ENCODE measurements at regions not wholly inside any gene's neighbourhood (a gene's known extent, or its start where the extent isn't known, plus 50 kb on each side); places are given as distances from the start of the nearest gene placed in this dataset.

- no peak for DNase-seq
- Mint-ChIP-seq H3K4me3 (no peak overlapping the region), H3K27me3 (no peaks in the 10 kb centered on the region), H3K4me1 (no peaks in the 10 kb centered on the region), H3K9me3 (peaks cover 2% of the 10 kb centered on the region), H3K27ac (no peak overlapping the region), H3K36me3 (no peaks in the 10 kb centered on the region)
Observed at GRCh38 chr4:130808492-130808891, 1712.5 kb downstream of the C4orf33 start.

- peaks cover 5% of the 10 kb centered on the region for H3K9me3 Mint-ChIP-seq
- H3K4me1 Mint-ChIP-seq, result no peaks in the 10 kb centered on the region
- no peaks in the 10 kb centered on the region for H3K36me3 Mint-ChIP-seq
- H3K27me3 Mint-ChIP-seq, result no peaks in the 10 kb centered on the region
- H3K4me3 Mint-ChIP-seq, result no peak overlapping the region
- H3K27ac Mint-ChIP-seq, result no peak overlapping the region
- DNase-seq, result no peak
Observed at GRCh38 chr4:130812117-130812765, 1716.3 kb downstream of the C4orf33 start.

- no peak overlapping the region for H3K27ac Mint-ChIP-seq
- H3K4me1 Mint-ChIP-seq, result no peaks in the 10 kb centered on the region
Observed at GRCh38 chr4:130814896-130815295, 1718.9 kb downstream of the C4orf33 start.

DNA sequence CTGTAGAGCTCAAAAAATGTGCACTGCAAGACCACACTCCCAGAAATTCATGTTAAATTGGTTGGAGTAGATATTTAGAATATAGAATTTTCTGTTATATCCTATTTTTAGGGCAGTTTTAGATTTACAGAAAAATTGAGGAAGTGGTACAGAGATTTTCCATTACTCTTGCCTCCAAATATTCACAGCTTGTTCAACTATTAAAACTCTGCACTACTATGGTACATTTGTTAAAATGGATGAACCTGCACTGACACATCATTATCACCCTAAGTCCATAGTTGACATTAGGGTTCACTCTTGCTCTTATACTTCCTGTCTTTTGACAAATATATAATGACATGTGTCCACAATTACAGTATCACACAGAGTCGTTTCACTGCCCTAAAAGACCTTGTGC is 1724.5 kb downstream of the C4orf33 start:
- no peaks in the 10 kb centered on the region for H3K4me1 Mint-ChIP-seq
- no peak overlapping the region for H3K4me3 Mint-ChIP-seq
- H3K36me3 Mint-ChIP-seq, result no peaks in the 10 kb centered on the region
- DNase-seq, result no peak
- no peaks in the 10 kb centered on the region for H3K27me3 Mint-ChIP-seq
- H3K27ac Mint-ChIP-seq, result no peak overlapping the region
- H3K9me3 Mint-ChIP-seq, result peaks cover 11% of the 10 kb centered on the region

More at GRCh38 chr4:130814896-130815295, 1718.9 kb downstream of the C4orf33 start:
- Mint-ChIP-seq H3K9me3 (peaks cover 5% of the 10 kb centered on the region), H3K4me3 (no peak overlapping the region), H3K36me3 (no peaks in the 10 kb centered on the region), H3K27me3 (no peaks in the 10 kb centered on the region)
- DNase-seq, result no peak

DNA sequence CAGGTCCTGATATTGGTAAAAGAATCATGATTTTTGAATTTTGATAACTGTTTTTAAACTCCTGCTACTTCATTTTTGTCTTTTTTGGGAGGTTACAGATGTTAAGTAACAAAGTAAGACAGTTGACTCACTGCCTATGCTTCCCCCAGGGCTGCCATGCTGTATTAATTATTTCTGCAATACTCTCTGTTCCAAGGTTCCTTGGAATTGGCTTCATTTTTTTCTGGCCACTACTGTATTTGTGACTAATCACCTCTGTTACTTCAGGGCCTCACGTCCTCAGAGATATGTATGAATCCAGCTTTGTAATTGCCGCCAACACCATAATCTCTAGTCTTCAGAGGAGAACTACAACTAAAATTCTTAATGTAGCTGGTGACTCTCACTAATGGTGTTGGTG is 1729.3 kb downstream of the C4orf33 start:
- no peaks in the 10 kb centered on the region for H3K4me1 Mint-ChIP-seq
- H3K9me3 Mint-ChIP-seq, result peaks cover 8% of the 10 kb centered on the region
- no peaks in the 10 kb centered on the region for H3K27me3 Mint-ChIP-seq
- no peak for DNase-seq
- H3K27ac Mint-ChIP-seq, result no peak overlapping the region
- no peaks in the 10 kb centered on the region for H3K36me3 Mint-ChIP-seq
- H3K4me3 Mint-ChIP-seq, result no peak overlapping the region

GRCh38 chr4:130850019-130850524 is 1754.1 kb downstream of the C4orf33 start:
- Mint-ChIP-seq H3K27ac (no peak overlapping the region), H3K36me3 (no peaks in the 10 kb centered on the region), H3K9me3 (peaks cover 7% of the 10 kb centered on the region), H3K4me3 (no peak overlapping the region), H3K4me1 (no peaks in the 10 kb centered on the region), H3K27me3 (no peaks in the 10 kb centered on the region)
- DNase-seq, result no peak

- Mint-ChIP-seq H3K27me3 (no peaks in the 10 kb centered on the region), H3K4me3 (no peak overlapping the region), H3K36me3 (no peaks in the 10 kb centered on the region), H3K4me1 (no peaks in the 10 kb centered on the region), H3K9me3 (peaks cover 7% of the 10 kb centered on the region), H3K27ac (no peak overlapping the region)
- DNase-seq, result no peak
Observed at GRCh38 chr4:130851107-130851506, 1755.2 kb downstream of the C4orf33 start.

GRCh38 chr4:130851932-130852331 is 1756.0 kb downstream of the C4orf33 start:
- no peaks in the 10 kb centered on the region for H3K4me1 Mint-ChIP-seq
- no peak overlapping the region for H3K4me3 Mint-ChIP-seq
- H3K36me3 Mint-ChIP-seq, result no peaks in the 10 kb centered on the region
- H3K9me3 Mint-ChIP-seq, result peaks cover 9% of the 10 kb centered on the region
- no peak overlapping the region for H3K27ac Mint-ChIP-seq
- no peak for DNase-seq
- no peaks in the 10 kb centered on the region for H3K27me3 Mint-ChIP-seq

DNA sequence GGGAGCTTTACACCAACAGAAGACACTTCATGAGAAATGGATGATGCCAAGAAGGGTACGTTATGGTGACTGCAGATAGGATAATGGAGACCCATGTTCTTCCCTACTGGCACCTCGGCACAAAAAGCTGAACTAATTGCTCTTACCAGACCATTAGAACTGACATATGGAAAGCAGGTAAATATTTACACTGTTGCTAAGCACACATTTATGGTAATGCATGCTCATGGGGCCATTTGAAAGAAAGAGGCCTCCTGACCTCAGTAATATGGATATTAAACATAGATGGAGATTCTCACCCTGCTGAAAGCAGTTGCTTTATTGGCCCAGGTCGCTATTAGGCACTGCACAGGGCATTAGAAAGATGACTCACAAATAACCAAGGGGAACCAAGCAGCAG is 1759.6 kb downstream of the C4orf33 start:
- H3K9me3 Mint-ChIP-seq, result peaks cover 6% of the 10 kb centered on the region
- H3K36me3 Mint-ChIP-seq, result no peaks in the 10 kb centered on the region
- no peaks in the 10 kb centered on the region for H3K4me1 Mint-ChIP-seq
- no peak overlapping the region for H3K27ac Mint-ChIP-seq
- H3K4me3 Mint-ChIP-seq, result no peak overlapping the region
- DNase-seq, result no peak
- H3K27me3 Mint-ChIP-seq, result no peaks in the 10 kb centered on the region

DNA sequence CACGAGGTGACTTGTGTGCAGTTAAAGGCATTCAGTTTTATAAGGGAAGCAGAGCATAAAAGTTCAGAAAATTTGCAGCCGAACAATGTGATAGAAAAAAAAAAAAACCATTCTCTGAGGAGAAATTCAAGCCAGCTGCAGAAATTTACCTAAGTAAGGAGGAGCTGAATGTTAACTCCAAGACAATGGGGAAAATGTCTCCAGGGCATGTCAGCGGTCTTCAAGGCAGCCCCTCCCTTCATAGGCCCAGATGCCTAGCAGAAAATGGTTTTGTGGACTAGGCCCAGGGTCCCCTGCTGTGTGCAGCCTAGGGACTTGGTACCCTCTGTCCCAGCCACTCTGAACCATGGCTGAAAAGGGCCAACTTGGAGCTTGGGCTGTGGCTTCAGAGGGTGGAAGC is 1764.0 kb downstream of the C4orf33 start:
- Mint-ChIP-seq H3K4me1 (no peaks in the 10 kb centered on the region), H3K27me3 (no peaks in the 10 kb centered on the region), H3K4me3 (no peak overlapping the region), H3K36me3 (no peaks in the 10 kb centered on the region), H3K27ac (no peak overlapping the region), H3K9me3 (peaks cover 3% of the 10 kb centered on the region)
- no peak for DNase-seq

DNA sequence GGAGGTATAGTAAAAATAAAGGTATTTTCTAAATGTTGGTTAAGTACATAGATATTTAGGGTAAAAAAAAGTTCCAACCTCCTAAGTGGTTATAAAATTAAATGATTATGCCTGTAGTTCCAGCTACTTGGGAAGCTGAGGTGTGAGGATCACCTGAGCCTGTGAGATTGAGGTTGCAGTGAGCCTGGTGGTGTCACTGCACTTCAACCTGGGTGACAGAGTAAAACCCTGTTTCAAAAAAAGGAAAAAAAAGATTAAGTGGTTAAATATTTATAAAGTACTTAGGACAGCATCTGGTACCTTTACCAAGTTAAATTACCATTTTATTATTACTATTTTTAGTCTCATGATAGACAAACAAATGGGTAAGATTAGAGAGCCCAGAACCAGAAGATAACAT is 1801.0 kb downstream of the C4orf33 start:
- DNase-seq, result no peak
- peaks cover under 1% of the 10 kb centered on the region for H3K9me3 Mint-ChIP-seq
- H3K27ac Mint-ChIP-seq, result no peak overlapping the region
- H3K27me3 Mint-ChIP-seq, result no peaks in the 10 kb centered on the region
- no peaks in the 10 kb centered on the region for H3K36me3 Mint-ChIP-seq
- H3K4me1 Mint-ChIP-seq, result no peaks in the 10 kb centered on the region
- H3K4me3 Mint-ChIP-seq, result no peak overlapping the region

GRCh38 chr4:130901321-130901720 is 1805.4 kb downstream of the C4orf33 start:
- H3K36me3 Mint-ChIP-seq, result no peaks in the 10 kb centered on the region
- DNase-seq, result no peak
- H3K4me3 Mint-ChIP-seq, result no peak overlapping the region
- no peak overlapping the region for H3K27ac Mint-ChIP-seq
- no peaks in the 10 kb centered on the region for H3K4me1 Mint-ChIP-seq
- H3K9me3 Mint-ChIP-seq, result peaks cover 2% of the 10 kb centered on the region
- H3K27me3 Mint-ChIP-seq, result no peaks in the 10 kb centered on the region

DNA sequence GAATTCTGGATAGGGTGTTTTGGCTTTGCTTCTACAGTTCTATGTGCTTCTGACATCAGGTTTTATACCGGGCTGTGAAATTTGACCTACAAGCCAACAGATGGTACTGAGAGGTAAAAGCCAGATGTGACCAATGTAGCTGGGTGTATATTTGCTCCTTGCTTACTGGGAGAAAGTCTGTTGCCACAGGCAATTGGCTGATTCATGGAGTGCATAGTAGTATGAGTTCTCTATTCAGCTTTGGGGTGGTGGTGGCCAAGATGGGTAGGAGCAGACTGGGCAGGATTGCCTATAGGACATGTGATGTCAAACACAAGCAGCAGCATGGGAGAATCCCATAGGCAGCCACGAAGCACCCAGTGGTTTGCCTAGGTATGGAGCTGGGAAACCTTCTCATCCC is 1827.0 kb downstream of the C4orf33 start:
- no peaks in the 10 kb centered on the region for H3K27me3 Mint-ChIP-seq
- H3K9me3 Mint-ChIP-seq, result peaks cover 14% of the 10 kb centered on the region
- no peak overlapping the region for H3K27ac Mint-ChIP-seq
- no peak overlapping the region for H3K4me3 Mint-ChIP-seq
- H3K4me1 Mint-ChIP-seq, result no peaks in the 10 kb centered on the region
- no peaks in the 10 kb centered on the region for H3K36me3 Mint-ChIP-seq
- DNase-seq, result no peak

- H3K4me1 Mint-ChIP-seq, result no peaks in the 10 kb centered on the region
- no peaks in the 10 kb centered on the region for H3K27me3 Mint-ChIP-seq
- no peak overlapping the region for H3K27ac Mint-ChIP-seq
- H3K9me3 Mint-ChIP-seq, result no peaks in the 10 kb centered on the region
- no peak overlapping the region for H3K4me3 Mint-ChIP-seq
- H3K36me3 Mint-ChIP-seq, result no peaks in the 10 kb centered on the region
- no peak for DNase-seq
Observed at GRCh38 chr4:130955520-130955919, 1859.6 kb downstream of the C4orf33 start.

- Mint-ChIP-seq H3K27me3 (no peaks in the 10 kb centered on the region), H3K4me3 (no peak overlapping the region), H3K9me3 (peaks cover 3% of the 10 kb centered on the region), H3K27ac (no peak overlapping the region), H3K4me1 (no peaks in the 10 kb centered on the region), H3K36me3 (no peaks in the 10 kb centered on the region)
- no peak for DNase-seq
Observed at GRCh38 chr4:130985371-130985770, 1889.4 kb downstream of the C4orf33 start.

DNA sequence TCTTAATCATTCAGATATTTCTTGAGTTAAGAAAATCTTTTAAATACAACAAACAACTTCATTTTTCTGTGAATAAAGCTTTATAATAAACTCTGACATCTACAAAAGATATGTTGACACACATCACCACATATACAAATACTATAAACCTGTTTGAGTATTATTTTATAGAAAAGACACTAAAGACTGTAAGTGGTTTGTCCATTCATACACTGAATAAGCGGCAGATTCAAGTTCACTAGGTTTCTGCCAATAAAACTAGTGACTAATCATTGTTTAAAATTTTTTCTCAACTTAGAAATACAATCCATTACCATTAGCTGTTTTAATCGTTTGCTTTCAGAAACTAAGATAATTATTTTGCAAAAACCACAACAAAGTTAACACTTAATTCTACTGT is 1900.0 kb downstream of the C4orf33 start:
- H3K4me1 Mint-ChIP-seq, result no peaks in the 10 kb centered on the region
- H3K9me3 Mint-ChIP-seq, result peaks cover 2% of the 10 kb centered on the region
- no peak overlapping the region for H3K4me3 Mint-ChIP-seq
- H3K36me3 Mint-ChIP-seq, result no peaks in the 10 kb centered on the region
- no peak for DNase-seq
- H3K27me3 Mint-ChIP-seq, result no peaks in the 10 kb centered on the region
- H3K27ac Mint-ChIP-seq, result no peak overlapping the region
